ENCODE measurements at regions not wholly inside any gene's neighbourhood (a gene's known extent, or its start where the extent isn't known, plus 50 kb on each side); places are given as distances from the start of the nearest gene placed in this dataset.

DNA sequence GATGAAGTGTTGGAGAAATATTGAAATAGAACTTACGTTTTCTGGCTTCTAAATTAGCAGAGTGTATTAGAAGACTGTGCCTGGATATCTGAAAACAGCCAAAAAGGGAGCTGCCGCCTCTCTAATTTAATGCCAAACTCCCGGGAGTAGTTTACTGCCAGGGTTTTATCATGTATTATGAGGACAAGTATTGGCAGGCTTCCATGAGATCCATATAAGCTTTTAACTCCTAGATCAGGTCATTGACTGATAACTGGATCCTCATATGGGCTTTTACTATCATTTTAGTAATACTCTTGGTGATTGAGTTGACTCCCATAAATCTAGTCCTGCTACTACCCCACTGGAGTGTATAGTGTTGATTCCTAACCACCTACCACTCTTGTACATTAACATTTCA, 178.4 kb upstream of the CXADR start:
- no peak overlapping the region for H3K4me3 ChIP-seq (ENCODE audit: low read depth, low read length)
- H3K36me3 ChIP-seq: no peaks in the 10 kb centered on the region
- H3K9me3 ChIP-seq (ENCODE audit: severe bottlenecking): no peaks in the 10 kb centered on the region
- TF ChIP-seq, protein P1, sequence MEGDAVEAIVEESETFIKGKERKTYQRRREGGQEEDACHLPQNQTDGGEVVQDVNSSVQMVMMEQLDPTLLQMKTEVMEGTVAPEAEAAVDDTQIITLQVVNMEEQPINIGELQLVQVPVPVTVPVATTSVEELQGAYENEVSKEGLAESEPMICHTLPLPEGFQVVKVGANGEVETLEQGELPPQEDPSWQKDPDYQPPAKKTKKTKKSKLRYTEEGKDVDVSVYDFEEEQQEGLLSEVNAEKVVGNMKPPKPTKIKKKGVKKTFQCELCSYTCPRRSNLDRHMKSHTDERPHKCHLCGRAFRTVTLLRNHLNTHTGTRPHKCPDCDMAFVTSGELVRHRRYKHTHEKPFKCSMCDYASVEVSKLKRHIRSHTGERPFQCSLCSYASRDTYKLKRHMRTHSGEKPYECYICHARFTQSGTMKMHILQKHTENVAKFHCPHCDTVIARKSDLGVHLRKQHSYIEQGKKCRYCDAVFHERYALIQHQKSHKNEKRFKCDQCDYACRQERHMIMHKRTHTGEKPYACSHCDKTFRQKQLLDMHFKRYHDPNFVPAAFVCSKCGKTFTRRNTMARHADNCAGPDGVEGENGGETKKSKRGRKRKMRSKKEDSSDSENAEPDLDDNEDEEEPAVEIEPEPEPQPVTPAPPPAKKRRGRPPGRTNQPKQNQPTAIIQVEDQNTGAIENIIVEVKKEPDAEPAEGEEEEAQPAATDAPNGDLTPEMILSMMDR (IDR thresholded peaks at IDR 0.05; ENCODE audit: low read depth, low read length): no peak
- H3K27me3 ChIP-seq (ENCODE audit: insufficient read depth, low read depth, severe bottlenecking): no peaks in the 10 kb centered on the region
- H3K27ac ChIP-seq: no peak overlapping the region
- no peak for DNase-seq

- no peak for DNase-seq
- Histone ChIP-seq H3K27ac (no peak overlapping the region), H3K9me3 (ENCODE audit: severe bottlenecking) (no peaks in the 10 kb centered on the region), H3K4me3 (ENCODE audit: low read depth, low read length) (no peak overlapping the region), H3K27me3 (ENCODE audit: insufficient read depth, low read depth, severe bottlenecking) (no peaks in the 10 kb centered on the region), H3K36me3 (no peaks in the 10 kb centered on the region)
- TF ChIP-seq, protein P1 (IDR thresholded peaks at IDR 0.05; ENCODE audit: low read depth, low read length): no peak
Measured at GRCh38 chr21:17340081-17340480, 172.8 kb upstream of the CXADR start.

DNA sequence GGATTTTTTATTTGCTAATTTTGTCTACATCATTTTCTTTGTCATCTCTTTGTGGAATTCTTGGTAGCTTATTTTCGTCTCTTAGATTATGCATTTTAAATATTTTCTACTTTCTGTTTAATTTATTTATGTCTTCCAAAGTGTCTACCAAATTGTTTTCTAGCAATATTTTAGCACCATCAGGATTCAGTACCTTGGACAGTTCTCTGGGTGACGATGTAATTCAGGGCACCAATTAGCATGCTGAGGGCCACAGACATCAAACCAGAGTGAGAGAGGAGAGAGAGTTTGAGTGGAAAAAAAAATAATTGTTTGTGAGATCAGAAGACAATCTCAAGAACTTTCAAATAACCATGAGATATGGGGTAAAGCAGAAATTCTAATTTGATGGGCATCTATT, 169.8 kb upstream of the CXADR start:
- no peak for DNase-seq
- no peak overlapping the region for H3K4me3 ChIP-seq (ENCODE audit: low read depth, low read length)
- no peaks in the 10 kb centered on the region for H3K9me3 ChIP-seq (ENCODE audit: severe bottlenecking)

DNA sequence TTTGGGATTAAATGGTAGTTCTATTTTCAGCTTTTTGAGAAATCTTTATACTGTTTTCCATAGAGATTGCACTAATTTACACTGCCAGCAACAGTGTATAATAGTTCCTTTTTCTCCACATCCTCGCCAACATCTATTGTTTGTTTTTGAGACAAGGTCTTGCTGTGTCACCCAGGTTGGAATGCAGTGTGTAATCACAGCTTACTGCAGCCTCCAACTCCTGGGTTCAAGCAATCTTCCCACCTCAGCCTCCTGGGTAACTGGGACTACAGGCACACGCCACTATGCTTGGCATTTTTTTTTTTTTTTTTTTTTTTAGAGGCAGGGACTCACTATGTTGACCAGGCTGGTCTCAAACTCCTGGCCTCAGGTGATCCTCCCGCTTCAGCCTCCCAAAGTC, 164.5 kb upstream of the CXADR start:
- H3K36me3 ChIP-seq: no peaks in the 10 kb centered on the region
- DNase-seq: no peak
- TF ChIP-seq, protein P1 (IDR thresholded peaks at IDR 0.05; ENCODE audit: low read depth, low read length): no peak
- no peak overlapping the region for H3K27ac ChIP-seq
- H3K9me3 ChIP-seq (ENCODE audit: severe bottlenecking): no peaks in the 10 kb centered on the region
- no peaks in the 10 kb centered on the region for H3K27me3 ChIP-seq (ENCODE audit: insufficient read depth, low read depth, severe bottlenecking)
- H3K4me3 ChIP-seq (ENCODE audit: low read depth, low read length): no peak overlapping the region

More for the DNA sequence above, 169.8 kb upstream of the CXADR start:
- H3K27me3 ChIP-seq (ENCODE audit: insufficient read depth, low read depth, severe bottlenecking): no peaks in the 10 kb centered on the region
- H3K27ac ChIP-seq: no peak overlapping the region
- no peaks in the 10 kb centered on the region for H3K36me3 ChIP-seq
- TF ChIP-seq, protein P1 (IDR thresholded peaks at IDR 0.05; ENCODE audit: low read depth, low read length): no peak

GRCh38 chr21:17348849-17349248, 164.0 kb upstream of the CXADR start:
- Histone ChIP-seq H3K9me3 (ENCODE audit: severe bottlenecking) (no peaks in the 10 kb centered on the region), H3K27me3 (ENCODE audit: insufficient read depth, low read depth, severe bottlenecking) (no peaks in the 10 kb centered on the region), H3K27ac (no peak overlapping the region), H3K4me3 (ENCODE audit: low read depth, low read length) (no peak overlapping the region), H3K36me3 (no peaks in the 10 kb centered on the region)
- TF ChIP-seq, protein P1 (IDR thresholded peaks at IDR 0.05; ENCODE audit: low read depth, low read length): no peak
- DNase-seq: no peak

DNA sequence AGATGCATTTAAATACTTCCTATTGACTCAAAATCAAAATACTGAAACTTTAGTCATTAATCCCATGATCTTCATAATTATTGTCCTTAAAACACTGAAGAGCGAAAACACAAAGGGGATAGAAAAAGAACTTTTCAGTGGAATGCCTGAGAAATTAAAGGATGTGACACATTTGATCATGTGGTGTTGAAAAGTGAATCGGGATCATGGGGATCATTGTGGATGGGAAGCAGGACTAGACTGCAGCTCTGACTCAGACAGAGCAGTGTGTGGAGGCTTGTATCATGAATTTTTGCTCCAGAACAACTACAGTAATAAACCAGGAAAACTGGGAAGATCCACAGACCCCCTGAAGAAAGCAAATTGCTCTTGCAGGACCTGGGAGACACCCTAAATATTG, 161.1 kb upstream of the CXADR start:
- H3K27ac ChIP-seq: no peak overlapping the region

More for the DNA sequence above, 161.1 kb upstream of the CXADR start:
- no peaks in the 10 kb centered on the region for H3K36me3 ChIP-seq
- no peak overlapping the region for H3K4me3 ChIP-seq (ENCODE audit: low read depth, low read length)
- TF ChIP-seq, protein P1 (IDR thresholded peaks at IDR 0.05; ENCODE audit: low read depth, low read length): no peak
- no peaks in the 10 kb centered on the region for H3K27me3 ChIP-seq (ENCODE audit: insufficient read depth, low read depth, severe bottlenecking)
- no peaks in the 10 kb centered on the region for H3K9me3 ChIP-seq (ENCODE audit: severe bottlenecking)
- no peak for DNase-seq
